ENCODE measurements at regions not wholly inside any gene's neighbourhood (a gene's known extent, or its start where the extent isn't known, plus 50 kb on each side); places are given as distances from the start of the nearest gene placed in this dataset.
"Not testable (repeated sequence)": the region's sequence is repeated elsewhere in the genome, so short reads cannot be mapped to it uniquely, and the experiment has no call there.

DNA sequence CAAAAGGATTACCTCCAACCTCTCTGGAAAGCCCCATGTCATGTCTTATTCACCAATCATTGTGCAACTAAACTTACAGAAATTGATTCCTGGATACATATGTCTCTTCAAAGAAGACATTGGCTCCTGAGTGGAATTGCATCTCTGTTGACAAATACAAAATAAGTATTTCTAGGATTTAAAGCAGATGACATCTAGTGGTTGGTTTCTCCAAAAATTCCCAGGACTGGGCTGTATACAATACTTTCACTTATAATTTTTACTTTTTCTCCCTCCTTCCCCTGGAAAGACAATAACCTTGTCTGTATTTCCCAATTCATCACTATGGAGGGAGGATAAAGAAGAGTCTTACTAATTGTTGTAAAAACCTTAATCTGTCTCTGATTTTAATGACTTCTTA, 1347.4 kb downstream of the NCAM2 start:
- CTCF ChIA-PET: interaction anchor here (0.6 kb wide), 1 partner anchor 1623 kb away, joined by 3 read pairs; no protein-coding TSS in a partner anchor
- H3K27me3 Mint-ChIP-seq: no peaks in the 10 kb centered on the region
- ATAC-seq: no peak
- H3K9me3 Mint-ChIP-seq (ENCODE audit: low read depth): no peaks in the 10 kb centered on the region
- DNase-seq: no peak
- intact Hi-C loops (cut with DNase I, micrococcal nuclease): no loop called here
- H3K4me3 Mint-ChIP-seq: no peak overlapping the region
- POLR2A ChIA-PET: no interaction called here
- no peaks in the 10 kb centered on the region for H3K36me3 Mint-ChIP-seq (ENCODE audit: low read depth)
- H3K27ac Mint-ChIP-seq: no peak overlapping the region
- H3K4me1 Mint-ChIP-seq: peaks cover 5% of the 10 kb centered on the region

GRCh38 chr21:22346576-22346975, 1348.4 kb downstream of the NCAM2 start:
- Mint-ChIP-seq H3K4me1 (peaks cover 5% of the 10 kb centered on the region), H3K9me3 (ENCODE audit: low read depth) (no peaks in the 10 kb centered on the region), H3K4me3 (no peak overlapping the region), H3K36me3 (ENCODE audit: low read depth) (no peaks in the 10 kb centered on the region), H3K27ac (no peak overlapping the region), H3K27me3 (no peaks in the 10 kb centered on the region)
- no peak for DNase-seq
- CTCF ChIA-PET: no interaction called here
- intact Hi-C loops (cut with DNase I, micrococcal nuclease): no loop called here
- ATAC-seq: no peak
- POLR2A ChIA-PET: no interaction called here

- intact Hi-C loops (cut with DNase I, micrococcal nuclease): no loop called here
- ATAC-seq: no peak
- ChIA-PET CTCF (no interaction called here), POLR2A (no interaction called here)
- DNase-seq: no peak
- no peaks in the 10 kb centered on the region for H3K4me1 Mint-ChIP-seq
- H3K9me3 Mint-ChIP-seq (ENCODE audit: low read depth): no peaks in the 10 kb centered on the region
- no peak overlapping the region for H3K4me3 Mint-ChIP-seq
- no peaks in the 10 kb centered on the region for H3K36me3 Mint-ChIP-seq (ENCODE audit: low read depth)
- H3K27me3 Mint-ChIP-seq: no peaks in the 10 kb centered on the region
- no peak overlapping the region for H3K27ac Mint-ChIP-seq
These were observed 1352.9 kb downstream of the NCAM2 start for GRCh38 chr21:22351076-22351475.

DNA sequence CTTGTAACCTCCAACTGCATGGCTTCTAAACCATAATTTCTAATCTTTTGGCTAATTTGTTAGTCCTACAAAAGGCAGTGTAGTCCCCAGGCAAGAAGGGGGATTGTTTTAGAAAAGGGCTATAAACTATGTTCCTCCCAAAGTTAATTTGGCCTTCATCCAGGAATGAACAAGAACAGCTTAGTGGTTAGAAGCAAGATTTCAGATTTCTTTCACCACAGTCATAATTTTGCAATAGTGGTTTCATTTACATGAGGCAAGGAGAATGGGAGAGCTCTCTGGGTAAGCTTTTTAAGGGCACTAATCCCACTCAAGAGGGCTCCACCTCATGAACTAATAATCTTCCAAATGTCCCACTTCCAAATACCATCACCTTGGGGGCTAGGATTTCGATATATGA, 1353.9 kb downstream of the NCAM2 start:
- Mint-ChIP-seq H3K4me3 (no peak overlapping the region), H3K9me3 (ENCODE audit: low read depth) (no peaks in the 10 kb centered on the region), H3K36me3 (ENCODE audit: low read depth) (no peaks in the 10 kb centered on the region), H3K4me1 (no peaks in the 10 kb centered on the region), H3K27me3 (no peaks in the 10 kb centered on the region), H3K27ac (no peak overlapping the region)
- no peak for ATAC-seq
- ChIA-PET POLR2A (no interaction called here), CTCF (no interaction called here)
- intact Hi-C loops (cut with DNase I, micrococcal nuclease): no loop called here
- DNase-seq: no peak

GRCh38 chr21:22355949-22356348, 1357.7 kb downstream of the NCAM2 start:
- H3K36me3 Mint-ChIP-seq (ENCODE audit: low read depth): no peaks in the 10 kb centered on the region
- H3K9me3 Mint-ChIP-seq (ENCODE audit: low read depth): no peaks in the 10 kb centered on the region
- ATAC-seq (no peak), DNase-seq (no peak)
- POLR2A ChIA-PET: no interaction called here
- no peaks in the 10 kb centered on the region for H3K27me3 Mint-ChIP-seq
- H3K4me3 Mint-ChIP-seq: no peak overlapping the region
- H3K27ac Mint-ChIP-seq: no peak overlapping the region
- no peaks in the 10 kb centered on the region for H3K4me1 Mint-ChIP-seq
- intact Hi-C loops (cut with DNase I, micrococcal nuclease): no loop called here
- CTCF ChIA-PET: no interaction called here

- ATAC-seq (no peak), DNase-seq (no peak)
- Mint-ChIP-seq H3K4me3 (no peak overlapping the region), H3K27me3 (no peaks in the 10 kb centered on the region), H3K27ac (no peak overlapping the region), H3K9me3 (ENCODE audit: low read depth) (no peaks in the 10 kb centered on the region), H3K4me1 (no peaks in the 10 kb centered on the region), H3K36me3 (ENCODE audit: low read depth) (no peaks in the 10 kb centered on the region)
- intact Hi-C loops (cut with DNase I, micrococcal nuclease): no loop called here
- CTCF ChIA-PET: interaction anchor here (1.2 kb wide), 1 partner anchor 13 kb away, joined by 3 read pairs; no protein-coding TSS in a partner anchor
- POLR2A ChIA-PET: no interaction called here
These were observed 1358.5 kb downstream of the NCAM2 start for GRCh38 chr21:22356663-22357062.

DNA sequence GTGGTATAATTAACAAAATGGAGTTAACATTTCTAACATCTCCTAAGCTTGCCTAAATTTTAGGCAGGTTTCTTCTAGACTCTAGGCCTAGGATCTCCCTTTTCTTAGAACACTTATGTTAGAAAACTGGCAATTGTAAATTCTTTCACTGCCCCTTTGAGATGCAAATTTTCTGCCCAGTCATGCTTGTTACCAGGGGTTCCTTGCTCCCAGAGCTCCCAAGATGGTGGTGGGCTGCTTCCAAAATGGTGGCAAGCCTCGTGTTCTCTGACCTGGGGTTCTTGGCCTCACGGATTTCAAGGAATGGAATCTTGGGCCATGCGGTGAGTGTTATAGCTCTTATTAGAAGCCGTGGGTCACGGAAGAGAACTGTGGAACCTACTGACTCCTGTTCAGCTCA, 1361.4 kb downstream of the NCAM2 start:
- H3K9me3 Mint-ChIP-seq (ENCODE audit: low read depth); DNase-seq; H3K27me3 Mint-ChIP-seq; H3K27ac Mint-ChIP-seq; ATAC-seq; intact Hi-C loops (cut with DNase I, micrococcal nuclease); H3K4me3 Mint-ChIP-seq; H3K4me1 Mint-ChIP-seq; CTCF ChIA-PET; POLR2A ChIA-PET; H3K36me3 Mint-ChIP-seq (ENCODE audit: low read depth): not testable (repeated sequence)

DNA sequence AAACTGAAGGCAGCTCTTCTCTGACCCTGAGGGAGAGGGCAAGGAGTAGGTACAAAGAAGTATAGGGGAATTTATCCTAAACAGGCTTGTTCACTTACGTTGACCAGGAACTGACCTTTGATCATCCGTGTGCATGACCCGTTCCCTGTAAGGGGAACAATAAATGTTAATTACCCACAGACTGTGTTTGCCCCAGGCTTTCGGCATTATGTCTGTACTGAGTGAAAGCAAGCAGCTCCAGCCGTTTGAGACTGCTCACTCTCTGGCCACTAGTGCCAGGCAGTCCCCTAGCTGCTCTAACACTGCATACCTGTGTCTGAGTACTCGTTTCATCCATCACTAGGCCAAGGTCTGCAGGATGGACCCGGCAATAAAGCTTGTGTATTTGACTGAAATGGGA, 1365.3 kb downstream of the NCAM2 start:
- POLR2A ChIA-PET: no interaction called here
- no peak overlapping the region for H3K4me3 Mint-ChIP-seq
- DNase-seq (no peak), ATAC-seq (no peak)
- H3K27ac Mint-ChIP-seq: no peak overlapping the region
- no peaks in the 10 kb centered on the region for H3K4me1 Mint-ChIP-seq
- intact Hi-C loops (cut with DNase I, micrococcal nuclease): no loop called here
- no peaks in the 10 kb centered on the region for H3K27me3 Mint-ChIP-seq
- CTCF ChIA-PET: no interaction called here
- H3K9me3 Mint-ChIP-seq (ENCODE audit: low read depth): peaks cover 3% of the 10 kb centered on the region
- H3K36me3 Mint-ChIP-seq (ENCODE audit: low read depth): no peaks in the 10 kb centered on the region

- H3K9me3 Mint-ChIP-seq (ENCODE audit: low read depth): peaks cover 3% of the 10 kb centered on the region
- no peak overlapping the region for H3K4me3 Mint-ChIP-seq
- H3K4me1 Mint-ChIP-seq: no peaks in the 10 kb centered on the region
- intact Hi-C loops (cut with DNase I, micrococcal nuclease): no loop called here
- H3K27ac Mint-ChIP-seq: no peak overlapping the region
- no peaks in the 10 kb centered on the region for H3K36me3 Mint-ChIP-seq (ENCODE audit: low read depth)
- ChIA-PET CTCF (no interaction called here), POLR2A (no interaction called here)
- ATAC-seq: no peak
- H3K27me3 Mint-ChIP-seq: no peaks in the 10 kb centered on the region
- no peak for DNase-seq
These were observed 1366.0 kb downstream of the NCAM2 start for GRCh38 chr21:22364163-22364562.

DNA sequence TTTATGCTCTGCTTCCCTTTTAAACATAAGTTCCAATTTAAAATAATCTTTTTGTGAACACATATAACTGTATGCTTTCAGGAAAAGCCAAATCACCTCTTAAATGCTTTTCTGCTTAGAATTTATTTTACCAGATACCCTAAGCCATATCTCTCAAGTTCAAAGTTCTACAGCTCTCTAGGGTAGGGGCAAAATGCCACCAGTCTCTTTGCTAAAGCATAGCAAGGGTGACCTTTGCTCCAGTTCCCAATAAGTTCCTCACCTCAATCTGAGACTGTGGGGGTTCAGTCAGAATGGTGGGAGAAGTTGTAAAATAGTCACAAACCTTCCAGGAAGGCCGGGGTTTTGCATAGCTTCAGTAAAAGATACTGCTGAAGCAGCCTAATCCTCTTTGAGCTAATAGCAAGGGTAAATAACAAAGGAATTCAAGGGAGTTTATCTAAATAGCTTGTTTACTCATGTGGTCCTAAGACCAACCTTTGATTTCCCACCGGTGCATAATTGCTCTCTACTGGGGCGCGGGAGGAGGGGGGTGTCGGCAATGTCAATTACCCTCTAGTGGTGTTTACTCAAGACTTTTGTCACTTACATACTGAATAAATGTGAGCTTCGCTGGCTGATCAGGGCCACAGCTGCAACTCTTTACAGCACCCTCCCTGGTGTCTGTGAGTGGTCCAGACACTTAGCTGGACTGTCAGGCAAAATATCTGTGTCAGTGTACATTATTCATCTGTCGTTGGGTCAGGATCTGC, 1376.2 kb downstream of the NCAM2 start:
- Mint-ChIP-seq H3K27me3 (no peaks in the 10 kb centered on the region), H3K36me3 (ENCODE audit: low read depth) (no peaks in the 10 kb centered on the region), H3K9me3 (ENCODE audit: low read depth) (peaks cover 4% of the 10 kb centered on the region), H3K27ac (no peak overlapping the region), H3K4me3 (no peak overlapping the region), H3K4me1 (no peaks in the 10 kb centered on the region)
- intact Hi-C loops (cut with DNase I, micrococcal nuclease): no loop called here
- DNase-seq (no peak), ATAC-seq (no peak)
- CTCF ChIA-PET: no interaction called here
- POLR2A ChIA-PET: no interaction called here

GRCh38 chr21:22377795-22378194, 1379.6 kb downstream of the NCAM2 start:
- CTCF ChIA-PET; ATAC-seq; H3K36me3 Mint-ChIP-seq (ENCODE audit: low read depth): not testable (repeated sequence)

GRCh38 chr21:22393324-22393723, 1395.1 kb downstream of the NCAM2 start:
- H3K4me1 Mint-ChIP-seq: no peaks in the 10 kb centered on the region
- H3K9me3 Mint-ChIP-seq (ENCODE audit: low read depth): no peaks in the 10 kb centered on the region
- no peak overlapping the region for H3K27ac Mint-ChIP-seq
- H3K36me3 Mint-ChIP-seq (ENCODE audit: low read depth): no peaks in the 10 kb centered on the region
- POLR2A ChIA-PET: no interaction called here
- H3K27me3 Mint-ChIP-seq: no peaks in the 10 kb centered on the region
- DNase-seq (no peak), ATAC-seq (no peak)
- CTCF ChIA-PET: no interaction called here
- H3K4me3 Mint-ChIP-seq: no peak overlapping the region
- intact Hi-C loops (cut with DNase I, micrococcal nuclease): no loop called here

More at GRCh38 chr21:22377795-22378194, 1379.6 kb downstream of the NCAM2 start:
- H3K9me3 Mint-ChIP-seq (ENCODE audit: low read depth); H3K27me3 Mint-ChIP-seq; H3K27ac Mint-ChIP-seq; H3K4me1 Mint-ChIP-seq; intact Hi-C loops (cut with DNase I, micrococcal nuclease); H3K4me3 Mint-ChIP-seq; POLR2A ChIA-PET; DNase-seq: not testable (repeated sequence)

GRCh38 chr21:22395965-22396364, 1397.8 kb downstream of the NCAM2 start:
- Mint-ChIP-seq H3K27ac (no peak overlapping the region), H3K4me1 (no peaks in the 10 kb centered on the region), H3K27me3 (no peaks in the 10 kb centered on the region), H3K4me3 (no peak overlapping the region), H3K9me3 (ENCODE audit: low read depth) (no peaks in the 10 kb centered on the region), H3K36me3 (ENCODE audit: low read depth) (no peaks in the 10 kb centered on the region)
- intact Hi-C loops (cut with DNase I, micrococcal nuclease): no loop called here
- CTCF ChIA-PET: no interaction called here
- ATAC-seq: no peak
- POLR2A ChIA-PET: no interaction called here
- no peak for DNase-seq
